ENCODE measurements at regions not wholly inside any gene's neighbourhood (a gene's known extent, or its start where the extent isn't known, plus 50 kb on each side); places are given as distances from the start of the nearest gene placed in this dataset.

DNA sequence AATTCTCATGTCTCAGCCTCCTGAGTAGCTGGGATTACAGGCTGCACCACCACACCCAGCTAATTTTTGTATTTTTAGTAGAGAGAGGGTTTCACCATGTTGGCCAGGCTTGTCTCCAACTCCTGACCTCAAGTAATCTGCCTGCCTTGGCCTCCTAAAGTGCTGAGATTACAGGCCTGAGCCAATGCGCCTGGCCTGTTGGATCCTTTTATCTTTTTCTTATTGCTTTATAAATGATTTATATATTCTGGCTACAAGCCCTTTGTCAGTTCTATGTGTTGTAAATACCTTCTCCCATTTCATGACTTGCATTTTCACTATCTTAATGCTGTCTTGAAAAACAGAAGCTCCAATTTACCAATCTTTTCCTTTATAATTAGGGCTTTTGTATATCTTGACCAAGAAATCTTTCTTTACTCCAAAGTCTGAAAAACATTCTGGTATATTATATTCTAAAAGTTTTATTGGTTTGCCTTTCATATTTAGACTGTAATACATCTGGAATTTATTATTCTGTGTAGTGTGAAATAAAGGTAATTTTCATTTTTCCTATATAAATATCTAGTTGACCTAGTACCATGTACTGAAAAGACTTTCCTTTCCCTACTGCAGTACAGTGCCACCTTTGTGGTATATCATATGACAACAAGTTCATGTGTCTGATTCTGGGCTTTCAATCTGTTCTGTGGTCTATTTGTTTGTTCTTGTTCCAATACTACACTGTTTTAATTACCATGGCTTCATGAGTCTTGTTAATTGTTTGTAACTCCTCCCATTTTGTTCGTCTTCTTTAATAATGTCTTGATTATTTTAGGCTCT is 52.9 kb upstream of the RNU6-1 start:
- no CpG with 5 or more reads among the region's 2 CpGs for WGBS (ENCODE audit: insufficient coverage)
- peak overlapping the region in 2 of 7 donors; percentile 29 to 38 for H3K27ac Mint-ChIP-seq

DNA sequence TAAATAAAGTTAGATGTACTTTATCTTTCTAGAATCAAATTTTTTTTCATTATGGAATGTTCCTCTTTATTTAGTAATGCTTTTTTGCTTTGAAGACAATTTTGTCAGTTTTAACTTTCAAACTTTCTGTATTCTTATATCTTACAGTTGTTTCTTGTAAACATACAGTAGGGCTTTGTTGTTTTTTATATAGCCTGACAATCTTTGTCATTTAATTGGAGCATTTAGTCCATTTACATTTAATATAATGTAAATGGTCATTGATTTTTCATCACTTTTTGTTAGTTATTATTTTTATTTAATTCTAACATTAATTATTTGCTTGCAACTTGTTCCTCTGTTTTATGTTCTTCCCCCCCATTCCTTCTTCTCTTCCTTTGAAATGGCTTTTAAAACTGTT is 55.4 kb upstream of the RNU6-1 start:
- Histone ChIP-seq H3K4me3 (replicated peaks in 1 of 3; ENCODE audit: low read depth in 2 of 3, low read length in 3 of 3) (no peak overlapping the region), H3K79me2 (ENCODE audit: insufficient read depth, low read length) (no peaks in the 10 kb centered on the region), H3K4me2 (replicated peaks; ENCODE audit: extremely low read depth, low read length, poor library complexity, severe bottlenecking) (no peak overlapping the region), H3K9ac (ENCODE audit: insufficient read depth, low read length, poor library complexity, severe bottlenecking) (no peak overlapping the region), H3K27me3 (ENCODE audit: control insufficient read depth in 2 of 2, insufficient read depth in 2 of 2, low read length in 2 of 2) (no peaks in the 10 kb centered on the region), H4K20me1 (ENCODE audit: insufficient read depth, low read length) (no peaks in the 10 kb centered on the region), H3K9me3 (replicated peaks in 1 of 2; ENCODE audit: control insufficient read depth in 1 of 2, insufficient read depth in 1 of 2, low read length in 2 of 2) (peaks cover 0 to 17% of the 10 kb centered on the region in 2 donors), H3K27ac (ENCODE audit: low read depth in 1 of 2, low read length in 2 of 2) (no peak overlapping the region), H3K4me1 (ENCODE audit: control insufficient read depth in 1 of 2, insufficient read depth in 2 of 2, low read length in 2 of 2) (peaks cover 8 to 14% of the 10 kb centered on the region in 2 donors), H3K36me3 (replicated peaks in 1 of 2; ENCODE audit: control insufficient read depth in 1 of 2, insufficient read depth in 2 of 2, low read length in 2 of 2) (no peaks in the 10 kb centered on the region), H2AFZ (ENCODE audit: insufficient read depth, low read depth, low read length, poor library complexity, severe bottlenecking) (no peak overlapping the region)
- Mint-ChIP-seq H3K4me3 (no peak overlapping the region), H3K4me1 (peaks cover 15% of the 10 kb centered on the region), H3K9me3 (peaks cover 3 to 13% (median 9%) of the 10 kb centered on the region in 7 donors), H3K27ac (no peak overlapping the region), H3K36me3 (no peaks in the 10 kb centered on the region), H3K27me3 (ENCODE audit: low read depth in 3 of 3) (peaks cover 0 to 3% (median 0%) of the 10 kb centered on the region in 3 donors)
- TF ChIP-seq, protein P1, sequence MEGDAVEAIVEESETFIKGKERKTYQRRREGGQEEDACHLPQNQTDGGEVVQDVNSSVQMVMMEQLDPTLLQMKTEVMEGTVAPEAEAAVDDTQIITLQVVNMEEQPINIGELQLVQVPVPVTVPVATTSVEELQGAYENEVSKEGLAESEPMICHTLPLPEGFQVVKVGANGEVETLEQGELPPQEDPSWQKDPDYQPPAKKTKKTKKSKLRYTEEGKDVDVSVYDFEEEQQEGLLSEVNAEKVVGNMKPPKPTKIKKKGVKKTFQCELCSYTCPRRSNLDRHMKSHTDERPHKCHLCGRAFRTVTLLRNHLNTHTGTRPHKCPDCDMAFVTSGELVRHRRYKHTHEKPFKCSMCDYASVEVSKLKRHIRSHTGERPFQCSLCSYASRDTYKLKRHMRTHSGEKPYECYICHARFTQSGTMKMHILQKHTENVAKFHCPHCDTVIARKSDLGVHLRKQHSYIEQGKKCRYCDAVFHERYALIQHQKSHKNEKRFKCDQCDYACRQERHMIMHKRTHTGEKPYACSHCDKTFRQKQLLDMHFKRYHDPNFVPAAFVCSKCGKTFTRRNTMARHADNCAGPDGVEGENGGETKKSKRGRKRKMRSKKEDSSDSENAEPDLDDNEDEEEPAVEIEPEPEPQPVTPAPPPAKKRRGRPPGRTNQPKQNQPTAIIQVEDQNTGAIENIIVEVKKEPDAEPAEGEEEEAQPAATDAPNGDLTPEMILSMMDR (IDR thresholded peaks at IDR 0.05) = no peak
- intact Hi-C loops (cut with micrococcal nuclease) = no loop called here
- DNase-seq = no peak

More for the DNA sequence above, 52.9 kb upstream of the RNU6-1 start:
- Histone ChIP-seq H2AFZ (ENCODE audit: insufficient read depth, low read depth, low read length, poor library complexity, severe bottlenecking) (peak overlapping the region; percentile 23), H3K27ac (ENCODE audit: low read depth in 1 of 2, low read length in 2 of 2) (no peak overlapping the region), H3K4me3 (replicated peaks in 1 of 3; ENCODE audit: low read depth in 2 of 3, low read length in 3 of 3) (no peak overlapping the region), H3K4me1 (ENCODE audit: control insufficient read depth in 1 of 2, insufficient read depth in 2 of 2, low read length in 2 of 2) (peaks cover 8 to 14% of the 10 kb centered on the region in 2 donors), H4K20me1 (ENCODE audit: insufficient read depth, low read length) (no peaks in the 10 kb centered on the region), H3K9me3 (replicated peaks in 1 of 2; ENCODE audit: control insufficient read depth in 1 of 2, insufficient read depth in 1 of 2, low read length in 2 of 2) (peaks cover 0 to 18% of the 10 kb centered on the region in 2 donors), H3K36me3 (replicated peaks in 1 of 2; ENCODE audit: control insufficient read depth in 1 of 2, insufficient read depth in 2 of 2, low read length in 2 of 2) (no peaks in the 10 kb centered on the region), H3K79me2 (ENCODE audit: insufficient read depth, low read length) (no peaks in the 10 kb centered on the region), H3K4me2 (replicated peaks; ENCODE audit: extremely low read depth, low read length, poor library complexity, severe bottlenecking) (no peak overlapping the region), H3K27me3 (ENCODE audit: control insufficient read depth in 2 of 2, insufficient read depth in 2 of 2, low read length in 2 of 2) (no peaks in the 10 kb centered on the region), H3K9ac (ENCODE audit: insufficient read depth, low read length, poor library complexity, severe bottlenecking) (no peak overlapping the region)
- Mint-ChIP-seq H3K27me3 (ENCODE audit: low read depth in 3 of 3) (peaks cover 2 to 3% (median 2%) of the 10 kb centered on the region in 3 donors), H3K9me3 (peaks cover 6 to 25% (median 15%) of the 10 kb centered on the region in 7 donors), H3K36me3 (no peaks in the 10 kb centered on the region), H3K4me3 (no peak overlapping the region), H3K4me1 (peaks cover 23% of the 10 kb centered on the region)
- TF ChIP-seq, protein P1 (IDR thresholded peaks at IDR 0.05) = no peak
- DNase-seq = no peak
- intact Hi-C loops (cut with micrococcal nuclease) = no loop called here
